ENCODE measurements at regions not wholly inside any gene's neighbourhood (a gene's known extent, or its start where the extent isn't known, plus 50 kb on each side); places are given as distances from the start of the nearest gene placed in this dataset.

GRCh38 chr2:177072090-177072489 is 140.5 kb upstream of the HNRNPA3 start:
- 27% methylated on average over 2 of the region's 2 CpGs for WGBS (ENCODE audit: low lambda C conversion rate)

More at GRCh38 chr2:177072090-177072489, 140.5 kb upstream of the HNRNPA3 start:
- no TSS peak for BruUV-seq (replicated peaks)
- in situ Hi-C loops (cut with HindIII; ENCODE audit: extremely low pct_ligation_motif_present, low pct_unique_long_range_greater_than_20kb) = no loop called here
- no peaks in the 10 kb centered on the region for H3K79me2 ChIP-seq (ENCODE audit: insufficient read depth, low read length)
- CTCF ChIA-PET (ENCODE audit: low intra/inter-chr PET ratio, low total read pairs) = no interaction called here
- peaks cover 4 to 8% of the 10 kb centered on the region in 2 experiments; a peak in 2 of 5 replicates for H3K27me3 ChIP-seq (ENCODE audit: control insufficient read depth in 1 of 2, insufficient read depth in 2 of 2, low read length in 2 of 2)
- no peak overlapping the region for H2AFZ ChIP-seq (ENCODE audit: low read length)
- H3K9ac ChIP-seq (ENCODE audit: insufficient read depth, low read depth, low read length) = no peak overlapping the region
- TF ChIP-seq ZNF770 (CRISPR knock-in tag; IDR thresholded peaks at IDR 0.05) (no peak), ZNF609 (CRISPR knock-in tag; IDR thresholded peaks at IDR 0.05; ENCODE audit: borderline replicate concordance) (no peak), DDIT3 (CRISPR knock-in tag; IDR thresholded peaks at IDR 0.05) (no peak), ZSCAN29 (CRISPR knock-in tag; conservative IDR thresholded peaks at IDR 0.05) (no peak), HNRNPLL (IDR thresholded peaks at IDR 0.05; ENCODE audit: low read depth, low read length, poor library complexity, severe bottlenecking) (no peak), ZNF44 (CRISPR knock-in tag; IDR thresholded peaks at IDR 0.05) (no peak), THAP7 (CRISPR knock-in tag; IDR thresholded peaks at IDR 0.05) (no peak), CREB3 (CRISPR knock-in tag; IDR thresholded peaks at IDR 0.05) (no peak), JUNB (CRISPR knock-in tag; IDR thresholded peaks at IDR 0.05; ENCODE audit: borderline replicate concordance) (no peak), CEBPG (CRISPR knock-in tag; IDR thresholded peaks at IDR 0.05) (no peak), ZSCAN12 (CRISPR knock-in tag; IDR thresholded peaks at IDR 0.05) (no peak), TEAD2 (CRISPR knock-in tag; IDR thresholded peaks at IDR 0.05) (no peak)
- no peak overlapping the region for H3K27ac ChIP-seq (ENCODE audit: extremely low read length, insufficient read depth, low read length)
- intact Hi-C loops (cut with micrococcal nuclease; ENCODE audit: unreplicated experiment) = no loop called here
- H3K4me1 ChIP-seq (ENCODE audit: insufficient read depth, low read length) = no peaks in the 10 kb centered on the region
- no peak for ATAC-seq
- H3K9me3 ChIP-seq (ENCODE audit: low read length) = no peaks in the 10 kb centered on the region
- POLR2A ChIA-PET = no interaction called here
- no peak overlapping the region for H3K4me2 ChIP-seq (ENCODE audit: low read depth, low read length)
- no peaks in the 10 kb centered on the region for H4K20me1 ChIP-seq (ENCODE audit: insufficient read depth, low read length)
- no peak for DNase-seq (ENCODE audit: low spot score)
- no peak for FAIRE-seq
- no peaks in the 10 kb centered on the region for H3K36me3 ChIP-seq (replicated peaks in 1 of 2; ENCODE audit: control insufficient read depth in 1 of 2, insufficient read depth in 2 of 2, low read length in 2 of 2)
- H3K4me3 ChIP-seq (replicated peaks in 1 of 3; ENCODE audit: insufficient read depth in 1 of 3, low read depth in 2 of 3, low read length in 3 of 3) = no peak overlapping the region

Data from HepG2 (cell line).